Left ventricle myocardium inferior (tissue), 1 donor: ENCODE measurements at regions not wholly inside any gene's neighbourhood (a gene's known extent, or its start where the extent isn't known, plus 50 kb on each side); places are given as distances from the start of the nearest gene placed in this dataset.

Source experiments
- DNase-seq: peaks from one replicate; pipeline ENCODE4 v3.0.0-alpha.2; 2020
- H3K27ac ChIP-seq: fragments of 200-600 bp; replicated peaks from 2 replicates; pipeline ENCODE4 v1.8.0; 2021
- H3K27me3 ChIP-seq: fragments of 200-600 bp; 2 replicates; pipeline ENCODE4 v1.8.0; 2021; ENCODE audit warnings: low read depth
- H3K36me3 ChIP-seq: fragments of 200-600 bp; 2 replicates; pipeline ENCODE4 v1.8.0; 2021
- H3K4me1 ChIP-seq: fragments of 200-600 bp; 2 replicates; pipeline ENCODE4 v1.8.0; 2021
- H3K4me3 ChIP-seq: fragments of 200-600 bp; 2 replicates; pipeline ENCODE4 v1.8.0; 2021; ENCODE audit warnings: mild to moderate bottlenecking, moderate library complexity
- H3K9me3 ChIP-seq: fragments of 200-600 bp; replicated peaks from 2 replicates; pipeline ENCODE4 v1.8.0; 2021
- intact Hi-C: fragments of 100-400 bp; cut with micrococcal nuclease; formaldehyde crosslinking; loops from one replicate; pipeline ENCODE4 v1.11.0; 2022
- TF ChIP-seq, protein P1 (sequence below): fragments of 200-600 bp; IDR thresholded peaks from 2 replicates; pipeline ENCODE4 v1.8.0; 2021; ENCODE audit warnings: antibody characterized with exemption, mild to moderate bottlenecking, borderline replicate concordance
- donor health status: DM: no; HTN: yes; CAD: no; lungs with severe emphysema.

DNA sequence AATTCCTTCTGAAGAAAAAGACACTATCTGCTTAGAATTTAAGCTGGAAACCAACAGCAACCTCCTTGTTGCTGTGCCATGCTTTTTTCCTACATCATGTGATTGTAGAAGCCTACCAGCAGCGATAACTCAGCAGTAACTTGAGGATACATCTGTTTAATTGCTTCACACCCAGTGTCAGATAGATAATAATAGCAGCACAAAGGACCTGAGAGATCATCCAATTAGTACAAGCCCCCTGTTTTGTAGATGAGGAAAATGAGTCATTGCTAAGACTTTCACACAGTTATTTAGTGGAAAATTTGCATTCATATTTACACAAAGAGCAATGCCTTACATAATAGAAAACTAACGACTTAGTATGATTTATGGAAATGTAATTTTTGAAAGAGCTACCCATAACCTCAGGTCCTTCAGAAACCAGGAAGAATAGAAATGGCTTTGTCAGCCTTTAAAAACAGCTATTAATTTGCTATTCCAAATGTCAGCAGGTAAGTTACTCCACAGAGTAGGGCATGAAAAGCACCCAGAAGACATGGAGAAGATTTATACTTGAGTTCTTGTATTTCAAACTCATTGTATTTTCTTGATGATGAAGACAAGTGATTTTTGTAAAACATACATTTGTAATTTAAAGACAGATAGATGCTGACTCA lies 93.7 kb upstream of the SGCG start:
- TF ChIP-seq, protein P1, sequence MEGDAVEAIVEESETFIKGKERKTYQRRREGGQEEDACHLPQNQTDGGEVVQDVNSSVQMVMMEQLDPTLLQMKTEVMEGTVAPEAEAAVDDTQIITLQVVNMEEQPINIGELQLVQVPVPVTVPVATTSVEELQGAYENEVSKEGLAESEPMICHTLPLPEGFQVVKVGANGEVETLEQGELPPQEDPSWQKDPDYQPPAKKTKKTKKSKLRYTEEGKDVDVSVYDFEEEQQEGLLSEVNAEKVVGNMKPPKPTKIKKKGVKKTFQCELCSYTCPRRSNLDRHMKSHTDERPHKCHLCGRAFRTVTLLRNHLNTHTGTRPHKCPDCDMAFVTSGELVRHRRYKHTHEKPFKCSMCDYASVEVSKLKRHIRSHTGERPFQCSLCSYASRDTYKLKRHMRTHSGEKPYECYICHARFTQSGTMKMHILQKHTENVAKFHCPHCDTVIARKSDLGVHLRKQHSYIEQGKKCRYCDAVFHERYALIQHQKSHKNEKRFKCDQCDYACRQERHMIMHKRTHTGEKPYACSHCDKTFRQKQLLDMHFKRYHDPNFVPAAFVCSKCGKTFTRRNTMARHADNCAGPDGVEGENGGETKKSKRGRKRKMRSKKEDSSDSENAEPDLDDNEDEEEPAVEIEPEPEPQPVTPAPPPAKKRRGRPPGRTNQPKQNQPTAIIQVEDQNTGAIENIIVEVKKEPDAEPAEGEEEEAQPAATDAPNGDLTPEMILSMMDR = no peak
- intact Hi-C loops = no loop called here
- Histone ChIP-seq H3K4me3 (no peak overlapping the region), H3K4me1 (no peaks in the 10 kb centered on the region), H3K9me3 (no peaks in the 10 kb centered on the region), H3K27me3 (peaks cover 6% of the 10 kb centered on the region), H3K36me3 (no peaks in the 10 kb centered on the region), H3K27ac (no peak overlapping the region)
- DNase-seq = no peak

GRCh38 chr13:23087880-23088279 lies 92.9 kb upstream of the SGCG start:
- TF ChIP-seq, protein P1 = peak; percentile 49
- no peak overlapping the region for H3K4me3 ChIP-seq
- DNase-seq = no peak
- no peaks in the 10 kb centered on the region for H3K36me3 ChIP-seq
- peaks cover 7% of the 10 kb centered on the region for H3K27me3 ChIP-seq
- intact Hi-C loops = no loop called here
- no peaks in the 10 kb centered on the region for H3K4me1 ChIP-seq
- no peaks in the 10 kb centered on the region for H3K9me3 ChIP-seq
- no peak overlapping the region for H3K27ac ChIP-seq

DNA sequence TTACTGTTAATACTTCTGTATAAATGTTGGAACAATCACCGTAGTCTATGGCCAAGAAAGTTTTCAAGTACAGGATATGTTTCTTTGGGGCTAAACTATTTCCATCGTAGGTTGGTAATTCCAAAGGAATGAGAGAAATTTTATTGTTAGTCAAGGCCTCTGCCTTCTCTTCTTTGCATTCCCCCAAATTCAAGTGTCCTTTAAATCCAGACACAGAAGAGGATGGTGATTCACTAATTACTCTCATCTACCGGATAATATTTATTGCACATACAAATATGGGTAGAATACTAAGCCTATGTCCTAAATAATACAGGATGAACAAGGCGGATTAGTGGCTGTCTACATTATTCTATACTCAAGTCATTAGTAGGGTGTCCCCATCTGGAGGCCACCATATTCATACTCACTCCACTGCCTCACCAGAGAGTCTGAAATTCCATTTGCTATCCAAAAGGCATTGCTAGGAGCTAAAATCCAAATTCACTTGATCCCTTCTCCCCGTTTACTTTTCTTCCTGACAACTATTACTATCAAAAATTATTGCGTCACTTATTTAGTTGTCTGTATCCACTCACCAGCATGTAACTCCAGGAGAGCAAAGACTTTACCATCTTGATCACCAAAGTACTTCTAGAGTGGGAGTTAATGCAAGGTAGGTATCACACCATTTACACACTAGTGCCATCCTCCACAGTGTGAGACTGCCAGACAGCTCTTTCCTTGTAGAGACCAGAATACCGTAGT lies 82.4 kb upstream of the SGCG start:
- no peak for DNase-seq
- intact Hi-C loops = no loop called here
- H3K4me3 ChIP-seq = no peak overlapping the region
- no peak overlapping the region for H3K27ac ChIP-seq
- H3K9me3 ChIP-seq = peaks cover 8% of the 10 kb centered on the region
- TF ChIP-seq, protein P1 = no peak
- H3K36me3 ChIP-seq = no peaks in the 10 kb centered on the region
- no peaks in the 10 kb centered on the region for H3K27me3 ChIP-seq
- H3K4me1 ChIP-seq = no peaks in the 10 kb centered on the region

DNA sequence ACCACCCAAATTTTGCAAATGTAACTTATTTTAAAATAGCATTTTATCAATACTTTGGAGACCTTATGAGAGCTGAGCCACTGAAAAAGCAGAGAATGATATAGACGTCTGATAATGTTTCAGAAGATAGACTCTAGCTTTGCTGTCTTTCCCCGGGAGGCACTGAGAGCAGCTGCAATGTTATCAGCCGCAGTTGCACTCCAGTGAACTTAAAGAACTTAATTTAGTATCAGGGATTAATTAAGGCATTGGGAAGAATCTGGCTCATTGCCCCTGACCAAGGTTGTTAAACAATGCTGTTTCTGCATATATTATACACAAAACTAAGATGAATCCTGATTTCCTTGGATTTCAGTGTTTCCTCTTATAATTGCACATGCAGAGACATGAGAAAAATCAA lies 75.7 kb upstream of the SGCG start:
- H3K4me3 ChIP-seq = no peak overlapping the region
- peaks cover 7% of the 10 kb centered on the region for H3K4me1 ChIP-seq
- no peaks in the 10 kb centered on the region for H3K36me3 ChIP-seq
- no peak overlapping the region for H3K27ac ChIP-seq
- no peaks in the 10 kb centered on the region for H3K27me3 ChIP-seq
- peaks cover 8% of the 10 kb centered on the region for H3K9me3 ChIP-seq
- DNase-seq = no peak
- intact Hi-C loops = no loop called here
- TF ChIP-seq, protein P1 = no peak

DNA sequence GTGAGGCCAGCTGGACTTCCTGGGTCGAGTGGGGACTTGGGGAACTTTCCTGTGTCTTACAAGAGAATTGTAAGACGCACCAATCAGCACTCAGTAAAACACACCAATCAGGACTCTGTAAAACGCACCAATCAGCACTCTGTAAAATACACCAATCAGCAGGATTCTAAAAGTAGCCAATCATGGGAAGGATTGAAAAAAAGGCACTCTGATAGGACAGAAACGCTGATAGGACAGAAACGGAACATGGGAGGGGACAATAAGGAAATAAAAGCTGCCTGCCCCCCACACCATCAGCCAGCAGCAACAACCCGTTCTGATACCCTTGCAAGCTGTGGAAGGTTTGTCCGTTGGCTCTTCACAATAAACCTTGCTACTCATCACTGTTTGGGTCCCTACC lies 73.1 kb upstream of the SGCG start:
- H3K4me3 ChIP-seq = no peak overlapping the region
- TF ChIP-seq, protein P1 = no peak
- H3K9me3 ChIP-seq = no peaks in the 10 kb centered on the region
- H3K27me3 ChIP-seq = no peaks in the 10 kb centered on the region
- H3K27ac ChIP-seq = no peak overlapping the region
- H3K36me3 ChIP-seq = no peaks in the 10 kb centered on the region
- DNase-seq = no peak
- intact Hi-C loops = no loop called here
- peaks cover 7% of the 10 kb centered on the region for H3K4me1 ChIP-seq
